Esophagus squamous epithelium (tissue), 5 donors: ENCODE measurements at regions not wholly inside any gene's neighbourhood (a gene's known extent, or its start where the extent isn't known, plus 50 kb on each side); places are given as distances from the start of the nearest gene placed in this dataset.

Experiments used
- DNase-seq: peaks from one replicate; lab custom pipeline; 2025; lab: John Stamatoyannopoulos, UW
- H3K27ac ChIP-seq, 4 donors: fragments of 200-600 bp; sonication (generic); one replicate each; pipeline ENCODE4 v1.5.1; 2016 to 2019; ENCODE audit warnings: mild to moderate bottlenecking in 1 of 4
- H3K27me3 ChIP-seq, 4 donors: fragments of 200-600 bp; sonication (generic); 1 replicate in 3 of 4; 2 replicates in 1 of 4; pipeline versions ENCODE4 v1.5.1 to v1.6.0; 2017 to 2021; ENCODE audit warnings: antibody characterized with exemption in 1 of 4
- H3K36me3 ChIP-seq, 3 donors: fragments of 200-600 bp; sonication (generic); one replicate each; pipeline ENCODE4 v1.5.1; 2016 to 2019
- H3K4me1 ChIP-seq, 3 donors: fragments of 200-600 bp; sonication (generic); one replicate each; pipeline ENCODE4 v1.5.1; 2017 to 2019
- H3K4me3 ChIP-seq, 4 donors: fragments of 200-600 bp; sonication (generic); 1 replicate in 3 of 4; 2 replicates in 1 of 4; pipeline ENCODE4 v1.5.1; 2016 to 2019; ENCODE audit warnings: mild to moderate bottlenecking in 2 of 4, moderate library complexity in 1 of 4
- H3K9me3 ChIP-seq, 3 donors: fragments of 200-600 bp; sonication (generic); one replicate each; pipeline ENCODE4 v1.5.1; 2016 to 2019
- CTCF ChIP-seq, 6 experiments: fragments of 450-650 bp in 4 of 6; fragments of 200-600 bp in 2 of 6; sonication (generic) in 2 of 6; IDR thresholded peaks; one replicate each; pipeline ENCODE4 v1.5.1; 2016 to 2019; ENCODE audit warnings: antibody characterized with exemption in 6 of 6, mild to moderate bottlenecking in 4 of 6, moderate library complexity in 4 of 6
- POLR2A ChIP-seq, 4 donors: fragments of 450-650 bp; IDR thresholded peaks; one replicate each; pipeline ENCODE4 v1.6.1; 2017; ENCODE audit warnings: antibody characterized with exemption in 4 of 4, mild to moderate bottlenecking in 4 of 4, moderate library complexity in 3 of 4
- WGBS, 2 donors: methylation state at CpG; one replicate each; pipeline ENCODE4 v1.1.5; 2018; 5-methylcytosine and 5-hydroxymethylcytosine counted together
- intact Hi-C: fragments of 100-400 bp; cut with DNase I; formaldehyde crosslinking; loops from one replicate; pipeline ENCODE4 v1.15.0; 2022
- donor health status: DM: yes; HTN: yes; CAD: no.

DNA sequence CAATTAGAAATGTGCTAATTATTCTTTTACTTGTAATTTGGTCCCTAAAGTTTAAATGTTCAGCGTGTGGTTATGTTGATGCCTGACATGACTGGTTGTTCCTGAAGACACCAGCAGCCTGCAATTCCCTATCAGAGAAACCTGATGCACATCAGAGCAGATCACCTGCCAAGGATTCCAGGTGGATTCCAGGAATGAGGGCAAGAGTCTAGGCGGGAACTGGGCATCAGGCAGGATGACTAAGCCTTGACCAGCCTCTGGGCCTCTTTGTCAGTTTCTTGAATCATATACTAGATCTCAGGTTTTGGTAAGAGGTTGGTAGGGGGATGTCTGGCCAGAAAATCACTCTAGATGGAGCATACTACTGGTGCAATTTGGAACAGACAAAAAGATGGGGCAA lies 130.7 kb upstream of the TNR start:
- 74 to 88% methylated on average over 1 to 2 of the region's 2 CpGs for WGBS, 2 donors
- Histone ChIP-seq H3K27ac (no peak overlapping the region), H3K36me3 (no peaks in the 10 kb centered on the region), H3K27me3 (no peaks in the 10 kb centered on the region), H3K4me1 (no peaks in the 10 kb centered on the region), H3K9me3 (no peaks in the 10 kb centered on the region), H3K4me3 (no peak overlapping the region)
- intact Hi-C loops, result no loop called here
- no peak for DNase-seq
- TF ChIP-seq POLR2A (IDR thresholded peaks at IDR 0.05), result no peak
- TF ChIP-seq CTCF (IDR thresholded peaks at IDR 0.05), result no peak

- H3K9me3 ChIP-seq, result no peaks in the 10 kb centered on the region
- TF ChIP-seq POLR2A (IDR thresholded peaks at IDR 0.05) (no peak), CTCF (IDR thresholded peaks at IDR 0.05) (no peak)
- no peak for DNase-seq
- 53 to 73% methylated on average over 6 of the region's 6 CpGs for WGBS, 2 donors
- H3K4me3 ChIP-seq, result no peak overlapping the region
- no peak overlapping the region for H3K27ac ChIP-seq
- intact Hi-C loops, result no loop called here
- no peaks in the 10 kb centered on the region for H3K27me3 ChIP-seq
- no peaks in the 10 kb centered on the region for H3K36me3 ChIP-seq
- H3K4me1 ChIP-seq, result no peaks in the 10 kb centered on the region
Measured at GRCh38 chr1:175873290-175873935, 130.0 kb upstream of the TNR start.

GRCh38 chr1:175872588-175872987 lies 129.2 kb upstream of the TNR start:
- Histone ChIP-seq H3K27me3 (no peaks in the 10 kb centered on the region), H3K4me1 (no peaks in the 10 kb centered on the region), H3K4me3 (no peak overlapping the region), H3K27ac (no peak overlapping the region), H3K9me3 (no peaks in the 10 kb centered on the region), H3K36me3 (no peaks in the 10 kb centered on the region)
- intact Hi-C loops, result no loop called here
- no peak for DNase-seq
- TF ChIP-seq CTCF (IDR thresholded peaks at IDR 0.05), result no peak
- no peak for TF ChIP-seq POLR2A (IDR thresholded peaks at IDR 0.05)
- 51 to 54% methylated on average over 3 to 4 of the region's 4 CpGs for WGBS, 2 donors

- 90 to 92% methylated on average over 3 to 4 of the region's 4 CpGs for WGBS, 2 donors
- Histone ChIP-seq H3K36me3 (no peaks in the 10 kb centered on the region), H3K27ac (no peak overlapping the region), H3K27me3 (no peaks in the 10 kb centered on the region), H3K4me1 (no peaks in the 10 kb centered on the region), H3K9me3 (no peaks in the 10 kb centered on the region), H3K4me3 (no peak overlapping the region)
- intact Hi-C loops, result no loop called here
- no peak for TF ChIP-seq POLR2A (IDR thresholded peaks at IDR 0.05)
- no peak for TF ChIP-seq CTCF (IDR thresholded peaks at IDR 0.05)
- no peak for DNase-seq
Measured at GRCh38 chr1:175871647-175872046, 128.3 kb upstream of the TNR start.

- no peaks in the 10 kb centered on the region for H3K36me3 ChIP-seq
- no peak for TF ChIP-seq POLR2A (IDR thresholded peaks at IDR 0.05)
- no peak for TF ChIP-seq CTCF (IDR thresholded peaks at IDR 0.05)
- DNase-seq, result no peak
- H3K9me3 ChIP-seq, result no peaks in the 10 kb centered on the region
- no peak overlapping the region for H3K4me3 ChIP-seq
- intact Hi-C loops, result no loop called here
- H3K27me3 ChIP-seq, result no peaks in the 10 kb centered on the region
- no peaks in the 10 kb centered on the region for H3K4me1 ChIP-seq
- WGBS, 2 donors, result 29 to 37% methylated on average over 2 to 3 of the region's 3 CpGs
- no peak overlapping the region for H3K27ac ChIP-seq
Measured at GRCh38 chr1:175870217-175870616, 126.8 kb upstream of the TNR start.
